PC-3 (cell line): ENCODE measurements at regions not wholly inside any gene's neighbourhood (a gene's known extent, or its start where the extent isn't known, plus 50 kb on each side); places are given as distances from the start of the nearest gene placed in this dataset.

ENCODE experiments used
- ATAC-seq: fragments of 200-7000 bp; cut with Tn5 transposase; 2 replicates; pipeline ENCODE4 v1.9.1; 2020; ENCODE audit warnings: mild to moderate bottlenecking, moderate library complexity
- BruUV-seq: library from RNA; stranded (reverse); fragments of 400-500 nt; replicated peaks from 2 replicates; lab custom pipeline; 2021; lab: Mats Ljungman, UMichigan
- CTCF ChIA-PET: fragments of 300-600 bp; sonication (Branson Sonifier 250); formaldehyde crosslinking; loops from one replicate; lab custom pipeline; 2022; ENCODE audit warnings: antibody characterized with exemption; lab: Charles Lee
- POLR2A ChIA-PET: fragments of 300-600 bp; sonication (Branson Sonifier 250); formaldehyde crosslinking; loops from one replicate; lab custom pipeline; 2022; ENCODE audit warnings: antibody characterized with exemption; ENCODE audit not compliant: unreplicated experiment; lab: Charles Lee
- DNase-seq: peaks from one replicate; pipeline ENCODE4 v3.0.0-alpha.2; 2015
- H2AFZ ChIP-seq: fragments of 300-600 bp; sonication (generic); 2 replicates; pipeline ENCODE4 v1.6.0; 2016; ENCODE audit warnings: antibody characterized with exemption, low read length
- H3F3A ChIP-seq: fragments of 300-600 bp; sonication (generic); one replicate; pipeline ENCODE4 v1.6.0; 2017; ENCODE audit warnings: antibody characterized with exemption, low read length, control low read depth, mild to moderate bottlenecking; ENCODE audit not compliant: unreplicated experiment
- H3K27ac ChIP-seq: fragments of 300-600 bp; sonication (generic); 2 replicates; pipeline ENCODE4 v1.5.1; 2016; ENCODE audit warnings: mild to moderate bottlenecking, low read length
- H3K27me3 ChIP-seq: fragments of 300-600 bp; sonication (generic); 2 replicates; pipeline ENCODE4 v1.6.1; 2016; ENCODE audit warnings: low read length, mixed read lengths
- H3K36me3 ChIP-seq: fragments of 300-600 bp; sonication (generic); 2 replicates; pipeline ENCODE4 v1.6.1; 2016; ENCODE audit warnings: low read depth, mixed run types, low read length, mixed read lengths
- H3K4me1 ChIP-seq: fragments of 300-600 bp; sonication (generic); 2 replicates; pipeline ENCODE4 v1.5.1; 2016; ENCODE audit warnings: low read length; ENCODE audit not compliant: insufficient read depth
- H3K4me2 ChIP-seq: fragments of 300-600 bp; sonication (generic); 2 replicates; pipeline ENCODE4 v1.6.0; 2016; ENCODE audit warnings: low read length
- H3K4me3 ChIP-seq: fragments of 300-600 bp; sonication (generic); 2 replicates; pipeline ENCODE4 v1.5.1; 2016; ENCODE audit warnings: mild to moderate bottlenecking, low read length, mixed read lengths
- H3K79me2 ChIP-seq: fragments of 300-600 bp; sonication (generic); 2 replicates; pipeline ENCODE4 v1.6.1; 2017; ENCODE audit warnings: low read length, mixed read lengths
- H3K9ac ChIP-seq: fragments of 300-600 bp; sonication (generic); 2 replicates; pipeline ENCODE4 v1.6.0; 2016; ENCODE audit warnings: mild to moderate bottlenecking, low read length
- H3K9me2 ChIP-seq: fragments of 300-600 bp; sonication (generic); replicated peaks from 2 replicates; pipeline ENCODE4 v1.6.1; 2016; ENCODE audit warnings: mixed run types, low read length, mixed read lengths
- H3K9me3 ChIP-seq: fragments of 300-600 bp; sonication (generic); 2 replicates; pipeline ENCODE4 v1.6.1; 2016; ENCODE audit warnings: low read length, mixed read lengths
- H4K20me1 ChIP-seq: fragments of 300-600 bp; sonication (generic); 2 replicates; pipeline ENCODE4 v1.6.1; 2016; ENCODE audit warnings: low read length, mixed read lengths
- EZH2 ChIP-seq: fragments of 300-600 bp; sonication (generic); IDR thresholded peaks from one replicate; pipeline ENCODE4 v1.6.1; 2017; ENCODE audit warnings: antibody characterized with exemption, mild to moderate bottlenecking, low read length; ENCODE audit not compliant: unreplicated experiment
- EZH2phosphoT487 ChIP-seq: fragments of 300-600 bp; sonication (generic); IDR thresholded peaks from 2 replicates; pipeline ENCODE4 v1.6.1; 2018; ENCODE audit warnings: mild to moderate bottlenecking, antibody characterized with exemption, low read length, borderline replicate concordance
- intact Hi-C: fragments of 100-400 bp; cut with micrococcal nuclease; formaldehyde crosslinking; loops from 2 replicates; pipeline ENCODE4 v1.9.0; 2023
- TF ChIP-seq, protein P1 (sequence below): fragments of 300-600 bp; sonication (generic); conservative IDR thresholded peaks from 2 replicates; pipeline ENCODE4 v1.5.1; 2017; ENCODE audit warnings: antibody characterized with exemption, low read depth, mild to moderate bottlenecking, low read length

GRCh38 chr18:28712796-28713425 lies 536.0 kb upstream of the CDH2 start:
- TF ChIP-seq EZH2phosphoT487, result no peak
- TF ChIP-seq EZH2, result no peak
- TF ChIP-seq, protein P1, sequence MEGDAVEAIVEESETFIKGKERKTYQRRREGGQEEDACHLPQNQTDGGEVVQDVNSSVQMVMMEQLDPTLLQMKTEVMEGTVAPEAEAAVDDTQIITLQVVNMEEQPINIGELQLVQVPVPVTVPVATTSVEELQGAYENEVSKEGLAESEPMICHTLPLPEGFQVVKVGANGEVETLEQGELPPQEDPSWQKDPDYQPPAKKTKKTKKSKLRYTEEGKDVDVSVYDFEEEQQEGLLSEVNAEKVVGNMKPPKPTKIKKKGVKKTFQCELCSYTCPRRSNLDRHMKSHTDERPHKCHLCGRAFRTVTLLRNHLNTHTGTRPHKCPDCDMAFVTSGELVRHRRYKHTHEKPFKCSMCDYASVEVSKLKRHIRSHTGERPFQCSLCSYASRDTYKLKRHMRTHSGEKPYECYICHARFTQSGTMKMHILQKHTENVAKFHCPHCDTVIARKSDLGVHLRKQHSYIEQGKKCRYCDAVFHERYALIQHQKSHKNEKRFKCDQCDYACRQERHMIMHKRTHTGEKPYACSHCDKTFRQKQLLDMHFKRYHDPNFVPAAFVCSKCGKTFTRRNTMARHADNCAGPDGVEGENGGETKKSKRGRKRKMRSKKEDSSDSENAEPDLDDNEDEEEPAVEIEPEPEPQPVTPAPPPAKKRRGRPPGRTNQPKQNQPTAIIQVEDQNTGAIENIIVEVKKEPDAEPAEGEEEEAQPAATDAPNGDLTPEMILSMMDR, result no peak
- Histone ChIP-seq H3K4me3 (no peak overlapping the region), H3K27ac (no peak overlapping the region), H3F3A (no peaks in the 10 kb centered on the region), H3K79me2 (no peaks in the 10 kb centered on the region), H3K4me2 (no peak overlapping the region), H3K4me1 (no peaks in the 10 kb centered on the region), H3K9me3 (no peaks in the 10 kb centered on the region), H4K20me1 (no peaks in the 10 kb centered on the region), H3K36me3 (no peaks in the 10 kb centered on the region), H3K9me2 (no peaks in the 10 kb centered on the region), H3K27me3 (no peaks in the 10 kb centered on the region), H2AFZ (no peak overlapping the region), H3K9ac (no peak overlapping the region)
- DNase-seq (no peak), ATAC-seq (no peak)
- BruUV-seq, result no TSS peak
- ChIA-PET POLR2A (no interaction called here), CTCF (no interaction called here)
- intact Hi-C loops, result no loop called here

DNA sequence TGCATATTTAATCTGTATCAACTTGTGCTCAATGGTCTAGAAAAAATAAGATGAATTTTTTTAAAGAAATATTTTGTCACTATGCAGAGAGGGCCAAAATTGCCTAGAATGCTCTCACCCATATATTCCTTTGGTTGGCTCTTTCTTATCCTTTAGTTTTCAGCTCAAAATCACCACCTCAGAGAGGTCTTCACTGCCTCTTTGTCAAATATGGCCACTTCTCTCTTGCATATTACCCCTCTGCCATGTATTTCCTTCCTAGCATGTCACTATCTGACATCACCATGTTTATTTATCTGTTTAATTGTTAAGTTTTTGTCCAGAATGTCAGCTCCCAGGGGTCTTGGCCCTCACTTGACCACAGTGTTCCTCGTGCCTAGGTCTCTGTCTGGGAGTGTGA lies 535.2 kb upstream of the CDH2 start:
- ChIA-PET POLR2A (no interaction called here), CTCF (no interaction called here)
- H3K9ac ChIP-seq, result no peak overlapping the region
- H3K4me2 ChIP-seq, result no peak overlapping the region
- H3K27ac ChIP-seq, result no peak overlapping the region
- intact Hi-C loops, result no loop called here
- no peaks in the 10 kb centered on the region for H3K79me2 ChIP-seq
- no peaks in the 10 kb centered on the region for H3K9me3 ChIP-seq
- H3K4me3 ChIP-seq, result no peak overlapping the region
- no peaks in the 10 kb centered on the region for H3K4me1 ChIP-seq
- no peaks in the 10 kb centered on the region for H3K9me2 ChIP-seq
- H2AFZ ChIP-seq, result no peak overlapping the region
- H3K27me3 ChIP-seq, result no peaks in the 10 kb centered on the region
- no peaks in the 10 kb centered on the region for H3K36me3 ChIP-seq
- H3F3A ChIP-seq, result no peaks in the 10 kb centered on the region
- no peaks in the 10 kb centered on the region for H4K20me1 ChIP-seq
- DNase-seq (no peak), ATAC-seq (no peak)
- BruUV-seq, result no TSS peak
- TF ChIP-seq EZH2phosphoT487, result no peak
- no peak for TF ChIP-seq EZH2

DNA sequence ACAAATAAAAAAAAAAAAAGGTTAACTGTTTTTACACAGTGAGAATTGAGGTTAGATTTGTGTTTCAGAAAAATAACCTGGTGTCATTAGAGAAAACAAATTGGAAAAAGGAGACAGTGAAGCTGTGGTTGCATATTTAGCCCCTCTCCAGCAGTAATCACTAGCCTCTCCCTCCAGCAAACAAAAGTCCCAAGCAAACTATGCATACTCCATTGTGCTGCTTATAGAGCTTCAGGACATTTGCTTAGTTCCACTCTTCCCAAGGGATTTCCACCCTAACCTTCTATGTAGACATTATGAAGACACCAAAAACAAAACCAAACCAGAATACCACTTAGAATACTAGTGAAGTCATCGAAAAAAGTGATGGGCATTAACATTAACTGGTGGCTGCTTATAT lies 534.2 kb upstream of the CDH2 start:
- CTCF ChIA-PET, result no interaction called here
- Histone ChIP-seq H3K4me3 (no peak overlapping the region), H3F3A (no peaks in the 10 kb centered on the region), H3K9ac (no peak overlapping the region), H3K9me2 (no peaks in the 10 kb centered on the region), H4K20me1 (no peaks in the 10 kb centered on the region), H3K4me2 (no peak overlapping the region), H3K4me1 (no peaks in the 10 kb centered on the region), H3K27ac (no peak overlapping the region), H3K27me3 (no peaks in the 10 kb centered on the region), H3K9me3 (no peaks in the 10 kb centered on the region), H3K36me3 (no peaks in the 10 kb centered on the region), H2AFZ (no peak overlapping the region), H3K79me2 (no peaks in the 10 kb centered on the region)
- DNase-seq, result no peak
- ATAC-seq, result no peak
- BruUV-seq, result no TSS peak
- TF ChIP-seq EZH2 (no peak), EZH2phosphoT487 (no peak)
- TF ChIP-seq, protein P1, result no peak
- intact Hi-C loops, result no loop called here
- POLR2A ChIA-PET, result no interaction called here
